Heart left ventricle (tissue), 16 donors: ENCODE measurements at regions not wholly inside any gene's neighbourhood (a gene's known extent, or its start where the extent isn't known, plus 50 kb on each side); places are given as distances from the start of the nearest gene placed in this dataset.

Experiments used
- ATAC-seq, 4 donors: fragments of 200-7000 bp; cut with Tn5 transposase; one replicate each; pipeline ENCODE4 v1.9.1; 2020 to 2022; ENCODE audit warnings: moderate library complexity in 4 of 4, mild to moderate bottlenecking in 3 of 4, moderate number of reproducible peaks in 1 of 4
- DNase-seq, 5 donors: peaks; one replicate each; pipeline ENCODE4 v3.0.0-alpha.2; 2020
- H3K27ac ChIP-seq, 12 donors: fragments of 200-600 bp; sonication (generic) in 4 of 12; one replicate each; pipeline versions ENCODE4 v1.5.0 to v1.8.0; 2016 to 2022; ENCODE audit warnings: mild to moderate bottlenecking in 2 of 12
- H3K27me3 ChIP-seq, 9 donors: fragments of 200-600 bp; sonication (generic) in 2 of 9; one replicate each; pipeline versions ENCODE4 v1.5.1 to v1.8.0; 2016 to 2022; ENCODE audit warnings: mild to moderate bottlenecking in 3 of 9
- H3K36me3 ChIP-seq, 9 donors: fragments of 200-600 bp; sonication (generic) in 2 of 9; one replicate each; pipeline versions ENCODE4 v1.5.0 to v1.8.0; 2018 to 2022; ENCODE audit warnings: mild to moderate bottlenecking in 2 of 9
- H3K4me1 ChIP-seq, 12 donors: fragments of 200-600 bp; sonication (generic) in 4 of 12; one replicate each; pipeline versions ENCODE4 v1.5.0 to v1.8.0; 2016 to 2022; ENCODE audit warnings: mild to moderate bottlenecking in 3 of 12
- H3K4me3 ChIP-seq, 12 donors: fragments of 200-600 bp; sonication (generic) in 4 of 12; one replicate each; pipeline versions ENCODE4 v1.5.0 to v1.8.0; 2017 to 2022; ENCODE audit warnings: mild to moderate bottlenecking in 9 of 12, moderate library complexity in 4 of 12
- H3K9me3 ChIP-seq, 12 donors: fragments of 200-600 bp; sonication (generic) in 4 of 12; one replicate each; pipeline versions ENCODE4 v1.5.0 to v1.8.0; 2016 to 2022; ENCODE audit warnings: mild to moderate bottlenecking in 1 of 12
- POLR2A ChIP-seq, 2 donors: fragments of 450-650 bp; IDR thresholded peaks; one replicate each; pipeline ENCODE4 v1.6.1; 2017; ENCODE audit warnings: antibody characterized with exemption in 2 of 2, mild to moderate bottlenecking in 2 of 2, moderate library complexity in 2 of 2
- WGBS, 4 donors: extraction: QIAGEN DNeasy Blood & Tissue Kit in 2 of 4; methylation state at CpG; one replicate each; pipeline versions ENCODE4 v1.1.5 to v1.1.7; 2013 to 2018; 5-methylcytosine and 5-hydroxymethylcytosine counted together
- intact Hi-C, 10 donors: fragments of 100-400 bp; cut with DNase I; formaldehyde crosslinking; loops; one replicate each; pipeline versions ENCODE4 v1.11.1 to v1.14.2; 2022
- TF ChIP-seq, protein P1 (sequence below), 12 donors: fragments of 200-600 bp; sonication (generic) in 4 of 12; IDR thresholded peaks; one replicate each; pipeline versions ENCODE4 v1.5.0 to v1.8.0; 2018 to 2022; ENCODE audit warnings: antibody characterized with exemption in 12 of 12, mild to moderate bottlenecking in 5 of 12
- donor health status: ischemic (EF 13 %, LVEDD 7.1; RV severe dilation, severe dysfunction).
- donor health status: healthy with polysubstance abuse.
- donor health status: DM: no; HTN: yes; CAD: no.
- donor health status: DM: no; HTN: no; CAD: no.
- donor health status: ischemic (EF 25% LVEDD 6.9; RV normal size, moderate dysfunction).
- donor health status: ischemic (EF 25% LVEDD 5.7; RV mildly dilated, moderate dysfunction).
- donor health status: healthy.
- donor health status: DM: yes; HTN: yes; CAD: no.
- donor health status: ischemic (EF 35%, LVEDD 5.7; RV mildly dilated, moderate dysfunction).
- donor health status: nonischemic (EF 11% LVEDD 7.7; RV severe dilation, severe dysfunction).
- donor health status: DM: yes; HTN: yes; CAD: no.
- donor health status: PGD.
- donor health status: ischemic (EF 29% LVEDD 5.4; RV normal size, mild dysfunction).
- donor health status: nonischemic (EF 23%, LVEDD 6.1; RV moderate dilation, normal function).

DNA sequence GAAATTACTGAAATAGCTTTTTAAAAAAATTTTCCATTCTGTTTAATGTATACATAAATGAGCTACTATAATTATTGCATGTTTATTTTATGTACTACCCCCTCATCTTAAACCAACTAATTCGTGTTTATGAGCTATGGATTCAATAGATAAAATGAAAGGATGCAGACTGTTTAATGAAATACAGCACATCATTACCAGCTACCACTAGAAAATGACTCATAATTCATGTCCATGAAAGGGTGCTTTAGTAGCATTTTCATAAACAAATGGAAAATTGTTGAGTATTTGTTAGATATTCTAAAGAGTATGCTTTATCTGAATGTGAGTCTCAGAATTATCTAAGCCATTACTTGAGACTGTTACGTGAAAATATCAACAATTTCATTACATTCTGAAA is 1590.1 kb downstream of the HACE1 start:
- no peak for ATAC-seq
- H3K9me3 ChIP-seq = no peaks in the 10 kb centered on the region
- H3K4me1 ChIP-seq = no peaks in the 10 kb centered on the region
- 51 to 66% (median 60%) methylated on average over 2 of the region's 2 CpGs for WGBS, 4 donors
- H3K27me3 ChIP-seq = no peaks in the 10 kb centered on the region
- intact Hi-C loops = no loop called here
- no peak overlapping the region for H3K27ac ChIP-seq
- TF ChIP-seq POLR2A (IDR thresholded peaks at IDR 0.05) = no peak
- TF ChIP-seq, protein P1, sequence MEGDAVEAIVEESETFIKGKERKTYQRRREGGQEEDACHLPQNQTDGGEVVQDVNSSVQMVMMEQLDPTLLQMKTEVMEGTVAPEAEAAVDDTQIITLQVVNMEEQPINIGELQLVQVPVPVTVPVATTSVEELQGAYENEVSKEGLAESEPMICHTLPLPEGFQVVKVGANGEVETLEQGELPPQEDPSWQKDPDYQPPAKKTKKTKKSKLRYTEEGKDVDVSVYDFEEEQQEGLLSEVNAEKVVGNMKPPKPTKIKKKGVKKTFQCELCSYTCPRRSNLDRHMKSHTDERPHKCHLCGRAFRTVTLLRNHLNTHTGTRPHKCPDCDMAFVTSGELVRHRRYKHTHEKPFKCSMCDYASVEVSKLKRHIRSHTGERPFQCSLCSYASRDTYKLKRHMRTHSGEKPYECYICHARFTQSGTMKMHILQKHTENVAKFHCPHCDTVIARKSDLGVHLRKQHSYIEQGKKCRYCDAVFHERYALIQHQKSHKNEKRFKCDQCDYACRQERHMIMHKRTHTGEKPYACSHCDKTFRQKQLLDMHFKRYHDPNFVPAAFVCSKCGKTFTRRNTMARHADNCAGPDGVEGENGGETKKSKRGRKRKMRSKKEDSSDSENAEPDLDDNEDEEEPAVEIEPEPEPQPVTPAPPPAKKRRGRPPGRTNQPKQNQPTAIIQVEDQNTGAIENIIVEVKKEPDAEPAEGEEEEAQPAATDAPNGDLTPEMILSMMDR (IDR thresholded peaks at IDR 0.05) = no peak
- H3K4me3 ChIP-seq = no peak overlapping the region
- DNase-seq = no peak
- H3K36me3 ChIP-seq = no peaks in the 10 kb centered on the region

DNA sequence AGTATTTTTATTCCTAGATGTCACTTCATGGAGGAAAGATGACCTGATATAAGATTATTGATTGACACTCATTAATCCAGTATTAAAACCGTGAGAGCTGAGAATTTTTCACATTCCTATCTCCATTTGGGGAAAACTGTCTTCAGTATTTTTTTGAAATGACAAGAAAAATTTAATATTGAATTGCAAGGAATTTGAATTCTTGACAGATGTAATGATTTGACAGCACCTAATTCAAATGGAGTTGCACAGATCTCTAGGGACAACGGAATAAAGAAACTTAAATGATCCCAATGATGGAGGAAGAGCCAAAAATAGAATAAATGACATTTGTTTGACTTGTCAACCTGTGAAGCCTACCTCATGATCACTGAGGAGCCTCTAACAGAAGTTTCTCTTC is 1591.4 kb downstream of the HACE1 start:
- H3K4me1 ChIP-seq = no peaks in the 10 kb centered on the region
- no peaks in the 10 kb centered on the region for H3K9me3 ChIP-seq
- intact Hi-C loops = no loop called here
- no peaks in the 10 kb centered on the region for H3K36me3 ChIP-seq
- H3K4me3 ChIP-seq = no peak overlapping the region
- TF ChIP-seq, protein P1 (IDR thresholded peaks at IDR 0.05) = no peak
- TF ChIP-seq POLR2A (IDR thresholded peaks at IDR 0.05) = no peak
- WGBS, 4 donors = 64 to 74% (median 66%) methylated on average over 2 of the region's 2 CpGs
- DNase-seq = no peak
- H3K27ac ChIP-seq = no peak overlapping the region
- ATAC-seq = no peak
- no peaks in the 10 kb centered on the region for H3K27me3 ChIP-seq

DNA sequence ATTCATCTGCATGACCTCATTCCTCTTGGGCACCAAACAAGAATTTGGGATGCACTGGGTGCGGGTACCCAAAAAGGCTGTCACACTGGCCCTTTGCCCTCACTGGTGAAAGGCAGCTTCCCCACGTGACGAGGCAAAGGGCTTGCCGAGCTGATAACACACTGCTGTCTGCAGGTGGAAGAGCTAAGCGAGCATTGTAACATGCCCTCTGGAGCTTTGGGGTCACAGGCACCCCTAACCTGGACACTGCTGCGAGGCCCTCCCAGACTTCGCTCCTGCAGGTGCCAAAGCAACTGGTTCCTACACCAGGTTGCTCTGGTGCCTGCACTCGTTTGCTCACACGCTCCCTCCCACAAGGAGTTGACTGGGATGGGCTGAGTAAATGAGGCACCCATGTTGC is 1595.7 kb downstream of the HACE1 start:
- Histone ChIP-seq H3K27ac (no peak overlapping the region), H3K4me1 (no peaks in the 10 kb centered on the region), H3K36me3 (no peaks in the 10 kb centered on the region), H3K9me3 (no peaks in the 10 kb centered on the region), H3K4me3 (no peak overlapping the region), H3K27me3 (no peaks in the 10 kb centered on the region)
- ATAC-seq (no peak), DNase-seq (peak in 1 of 5 donors; percentile 18)
- TF ChIP-seq, protein P1 (IDR thresholded peaks at IDR 0.05) = no peak
- no peak for TF ChIP-seq POLR2A (IDR thresholded peaks at IDR 0.05)
- intact Hi-C loops = no loop called here
- 77 to 91% (median 79%) methylated on average over 8 to 9 of the region's 9 CpGs for WGBS, 4 donors

DNA sequence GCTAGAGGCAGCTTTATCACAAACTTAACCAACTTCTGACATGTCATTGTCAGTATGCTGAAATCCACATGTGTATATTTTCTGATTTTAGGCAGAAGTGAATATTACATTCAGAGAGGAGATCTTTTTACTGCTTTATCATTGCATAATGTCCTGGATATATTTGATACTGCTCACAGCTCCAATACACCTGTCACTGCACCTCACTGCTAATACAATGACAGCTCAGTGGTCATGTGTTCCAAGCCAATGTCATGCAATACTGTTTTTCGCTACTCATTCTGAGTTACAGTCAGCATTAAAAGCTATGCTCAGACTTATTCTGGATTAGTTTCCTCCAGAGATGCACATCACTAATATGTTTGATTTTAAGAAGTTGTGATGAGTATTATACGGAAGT is 1604.6 kb downstream of the HACE1 start:
- Histone ChIP-seq H3K9me3 (peaks cover 0 to 5% (median 0%) of the 10 kb centered on the region in 12 donors), H3K27me3 (no peaks in the 10 kb centered on the region), H3K4me1 (no peaks in the 10 kb centered on the region), H3K27ac (no peak overlapping the region), H3K4me3 (no peak overlapping the region), H3K36me3 (no peaks in the 10 kb centered on the region)
- ATAC-seq (no peak), DNase-seq (no peak)
- WGBS, 4 donors = 88 to 91% (median 90%) methylated on average over 2 of the region's 2 CpGs
- TF ChIP-seq POLR2A (IDR thresholded peaks at IDR 0.05) = no peak
- intact Hi-C loops = no loop called here

DNA sequence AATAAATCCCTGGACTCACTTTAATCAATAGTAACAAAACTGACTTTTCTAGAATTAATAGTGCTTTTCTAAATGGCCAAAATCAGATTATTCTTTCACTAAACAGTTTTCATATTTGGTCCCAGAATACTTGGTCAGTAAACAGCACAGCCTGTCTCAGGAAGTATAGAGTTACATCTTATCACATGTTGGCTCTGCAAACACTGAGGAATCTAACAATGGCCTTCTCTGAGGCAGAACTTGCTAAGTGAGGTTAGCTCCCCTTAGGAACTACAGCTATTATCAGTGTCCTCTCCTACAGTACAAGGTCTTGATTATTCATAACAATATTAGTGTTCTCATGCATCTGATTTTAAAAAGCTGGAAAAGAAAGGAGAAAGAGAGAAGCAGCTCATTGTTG is 1622.8 kb downstream of the HACE1 start:
- Histone ChIP-seq H3K36me3 (no peaks in the 10 kb centered on the region), H3K4me3 (no peak overlapping the region), H3K27ac (no peak overlapping the region), H3K4me1 (no peaks in the 10 kb centered on the region), H3K27me3 (no peaks in the 10 kb centered on the region), H3K9me3 (peaks cover 0 to 7% (median 0%) of the 10 kb centered on the region in 12 donors)
- ATAC-seq (no peak), DNase-seq (no peak)
- no peak for TF ChIP-seq POLR2A (IDR thresholded peaks at IDR 0.05)
- TF ChIP-seq, protein P1 (IDR thresholded peaks at IDR 0.05) = no peak
- intact Hi-C loops = no loop called here
